ENCODE measurements at regions not wholly inside any gene's neighbourhood (a gene's known extent, or its start where the extent isn't known, plus 50 kb on each side); places are given as distances from the start of the nearest gene placed in this dataset.

DNA sequence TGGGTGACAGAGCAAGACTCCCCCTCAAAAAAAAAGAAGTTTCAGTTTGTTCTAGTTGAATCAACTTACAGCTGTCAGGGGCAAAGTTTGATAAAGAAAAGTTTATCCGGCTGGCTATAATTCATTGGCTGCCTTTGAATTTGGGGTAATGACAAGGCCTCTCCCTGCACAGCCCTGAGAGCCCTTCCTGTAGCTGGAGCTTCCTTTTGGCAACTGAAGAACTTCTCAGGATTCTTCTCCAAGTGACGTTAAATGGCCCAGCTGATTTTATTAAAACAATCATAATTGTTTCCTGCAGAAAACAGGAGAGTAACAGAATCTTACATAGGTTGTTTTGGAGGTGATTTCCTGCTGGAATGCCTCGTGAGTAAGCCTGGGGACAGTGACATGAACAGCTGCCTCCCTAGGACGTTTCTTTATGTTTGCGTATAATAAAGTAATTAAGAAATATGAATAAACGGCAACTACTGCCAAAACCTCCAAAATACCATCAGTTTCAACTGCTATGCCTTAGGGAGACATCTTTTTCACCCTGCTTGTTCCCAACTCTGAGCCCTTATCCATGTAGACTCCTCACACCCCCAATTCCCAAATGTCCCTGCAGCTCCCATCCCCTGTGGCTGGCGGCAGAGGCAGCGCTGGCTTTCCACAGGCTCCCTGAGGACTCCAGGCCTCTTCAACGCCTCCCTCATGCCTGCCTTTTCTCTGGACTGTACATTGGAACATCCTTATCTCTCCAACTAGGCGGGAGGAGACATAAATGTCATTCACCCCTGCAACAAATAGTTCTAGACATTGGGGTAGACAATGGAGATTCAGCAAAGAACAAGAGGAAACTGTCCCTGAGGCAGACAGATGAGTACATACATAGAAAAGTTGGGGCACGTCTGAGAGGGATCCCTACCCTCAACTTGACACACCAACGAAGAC, 59.2 kb upstream of the FZD7 start:
- Histone ChIP-seq H3K27ac (no peak overlapping the region), H3K4me1 (peaks cover 0 to 21% (median 3%) of the 10 kb centered on the region in 9 donors), H3K27me3 (peaks cover 0 to 11% (median 0%) of the 10 kb centered on the region in 7 donors), H3K9me3 (no peaks in the 10 kb centered on the region), H3K36me3 (no peaks in the 10 kb centered on the region), H3K4me3 (no peak overlapping the region)
- TF ChIP-seq, protein P1, sequence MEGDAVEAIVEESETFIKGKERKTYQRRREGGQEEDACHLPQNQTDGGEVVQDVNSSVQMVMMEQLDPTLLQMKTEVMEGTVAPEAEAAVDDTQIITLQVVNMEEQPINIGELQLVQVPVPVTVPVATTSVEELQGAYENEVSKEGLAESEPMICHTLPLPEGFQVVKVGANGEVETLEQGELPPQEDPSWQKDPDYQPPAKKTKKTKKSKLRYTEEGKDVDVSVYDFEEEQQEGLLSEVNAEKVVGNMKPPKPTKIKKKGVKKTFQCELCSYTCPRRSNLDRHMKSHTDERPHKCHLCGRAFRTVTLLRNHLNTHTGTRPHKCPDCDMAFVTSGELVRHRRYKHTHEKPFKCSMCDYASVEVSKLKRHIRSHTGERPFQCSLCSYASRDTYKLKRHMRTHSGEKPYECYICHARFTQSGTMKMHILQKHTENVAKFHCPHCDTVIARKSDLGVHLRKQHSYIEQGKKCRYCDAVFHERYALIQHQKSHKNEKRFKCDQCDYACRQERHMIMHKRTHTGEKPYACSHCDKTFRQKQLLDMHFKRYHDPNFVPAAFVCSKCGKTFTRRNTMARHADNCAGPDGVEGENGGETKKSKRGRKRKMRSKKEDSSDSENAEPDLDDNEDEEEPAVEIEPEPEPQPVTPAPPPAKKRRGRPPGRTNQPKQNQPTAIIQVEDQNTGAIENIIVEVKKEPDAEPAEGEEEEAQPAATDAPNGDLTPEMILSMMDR (IDR thresholded peaks at IDR 0.05): no peak
- no peak for DNase-seq
- WGBS, 2 donors: 55 to 57% methylated on average over 12 of the region's 12 CpGs
- intact Hi-C loops (cut with DNase I): no loop called here
- ATAC-seq: no peak

DNA sequence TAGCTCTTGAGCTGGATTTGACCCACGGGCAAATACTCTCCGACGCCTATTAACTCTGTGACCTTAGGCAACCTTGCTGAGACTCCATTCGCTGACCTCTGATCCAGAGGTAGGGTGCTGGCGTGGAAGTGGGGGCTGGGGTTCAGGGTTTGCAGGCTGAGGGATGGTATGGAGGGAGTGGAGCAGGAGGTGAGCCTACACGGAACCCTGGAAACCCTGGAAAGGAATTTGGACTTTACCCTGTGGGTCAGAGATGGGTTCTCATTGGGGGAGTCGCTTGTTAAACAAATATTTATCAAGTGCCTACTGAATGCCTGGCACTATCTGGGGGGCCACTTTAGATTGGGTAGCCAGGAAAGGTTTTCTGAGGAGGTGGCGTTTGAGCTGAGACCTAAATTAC, 58.2 kb upstream of the FZD7 start:
- ATAC-seq (no peak), DNase-seq (no peak)
- peaks cover 0 to 11% (median 0%) of the 10 kb centered on the region in 7 donors for H3K27me3 ChIP-seq
- no peaks in the 10 kb centered on the region for H3K36me3 ChIP-seq
- 93 to 95% methylated on average over 8 of the region's 8 CpGs for WGBS, 2 donors
- H3K9me3 ChIP-seq: no peaks in the 10 kb centered on the region
- H3K4me1 ChIP-seq: peaks cover 0 to 21% (median 3%) of the 10 kb centered on the region in 9 donors
- intact Hi-C loops (cut with DNase I): no loop called here
- no peak overlapping the region for H3K4me3 ChIP-seq
- TF ChIP-seq, protein P1 (IDR thresholded peaks at IDR 0.05): no peak
- no peak overlapping the region for H3K27ac ChIP-seq

DNA sequence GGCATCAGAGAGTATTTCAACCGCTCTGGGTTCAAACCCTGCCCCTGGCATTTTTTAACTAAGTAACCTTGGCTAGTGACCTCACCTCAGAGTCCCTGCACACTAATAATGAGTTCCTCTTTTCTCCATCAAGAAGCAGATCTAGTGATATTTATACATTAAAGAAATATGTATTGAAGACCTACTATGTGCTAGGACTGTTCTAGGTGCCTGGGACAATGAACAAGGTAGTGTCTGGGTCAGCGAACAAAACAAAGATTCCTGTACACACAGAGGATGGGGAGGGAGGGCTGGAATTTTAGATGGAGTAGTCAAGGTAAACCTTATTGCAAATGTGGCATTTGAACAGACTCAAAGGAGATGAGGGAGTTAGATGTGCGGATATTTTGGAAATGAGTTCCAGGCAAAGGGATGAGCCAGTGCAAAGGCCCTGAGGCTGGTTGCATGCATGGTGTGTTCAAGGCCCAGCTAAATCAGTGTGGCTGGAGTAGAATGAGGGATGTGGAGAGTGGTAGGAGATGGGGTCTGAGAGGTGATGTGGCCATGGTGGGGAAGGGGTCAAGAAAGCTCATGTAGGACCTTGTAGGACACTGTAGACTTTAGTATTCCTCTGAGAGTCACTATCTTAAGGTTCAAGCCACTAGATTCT, 57.6 kb upstream of the FZD7 start:
- intact Hi-C loops (cut with DNase I): no loop called here
- Histone ChIP-seq H3K9me3 (no peaks in the 10 kb centered on the region), H3K27ac (no peak overlapping the region), H3K4me3 (no peak overlapping the region), H3K4me1 (peaks cover 0 to 20% (median 3%) of the 10 kb centered on the region in 9 donors), H3K36me3 (no peaks in the 10 kb centered on the region), H3K27me3 (peaks cover 0 to 11% (median 0%) of the 10 kb centered on the region in 7 donors)
- WGBS, 2 donors: 97 to 99% methylated on average over 3 of the region's 3 CpGs
- DNase-seq (no peak), ATAC-seq (no peak)
- TF ChIP-seq, protein P1 (IDR thresholded peaks at IDR 0.05): no peak

DNA sequence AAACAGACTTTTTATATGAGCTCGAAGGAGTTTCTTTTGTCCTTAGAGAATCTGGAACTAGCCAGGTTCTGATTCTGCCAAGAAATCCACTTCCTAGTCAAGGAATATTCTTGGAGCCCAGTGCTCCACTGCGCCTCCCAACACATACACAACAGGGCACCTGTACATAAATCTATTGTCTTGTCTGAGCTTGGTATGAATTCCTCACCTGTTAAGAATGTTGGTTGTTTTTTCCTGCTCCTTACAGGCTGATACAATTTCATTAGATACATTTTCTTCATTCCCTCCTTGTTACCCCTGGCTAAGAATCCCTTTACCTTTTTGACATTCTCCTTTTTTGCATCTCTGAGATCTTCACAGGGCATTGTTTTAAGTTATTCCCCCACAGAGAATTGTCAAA, 56.0 kb upstream of the FZD7 start:
- WGBS, 2 donors: 60 to 80% methylated on average over 2 of the region's 2 CpGs
- no peaks in the 10 kb centered on the region for H3K9me3 ChIP-seq
- no peak overlapping the region for H3K4me3 ChIP-seq
- intact Hi-C loops (cut with DNase I): no loop called here
- H3K27ac ChIP-seq: no peak overlapping the region
- H3K27me3 ChIP-seq: peaks cover 0 to 7% (median 0%) of the 10 kb centered on the region in 7 donors
- peaks cover 0 to 9% (median 0%) of the 10 kb centered on the region in 9 donors for H3K4me1 ChIP-seq
- TF ChIP-seq, protein P1 (IDR thresholded peaks at IDR 0.05): no peak
- DNase-seq: no peak
- no peaks in the 10 kb centered on the region for H3K36me3 ChIP-seq
- ATAC-seq: no peak
